ENCODE measurements at regions not wholly inside any gene's neighbourhood (a gene's known extent, or its start where the extent isn't known, plus 50 kb on each side); places are given as distances from the start of the nearest gene placed in this dataset.

DNA sequence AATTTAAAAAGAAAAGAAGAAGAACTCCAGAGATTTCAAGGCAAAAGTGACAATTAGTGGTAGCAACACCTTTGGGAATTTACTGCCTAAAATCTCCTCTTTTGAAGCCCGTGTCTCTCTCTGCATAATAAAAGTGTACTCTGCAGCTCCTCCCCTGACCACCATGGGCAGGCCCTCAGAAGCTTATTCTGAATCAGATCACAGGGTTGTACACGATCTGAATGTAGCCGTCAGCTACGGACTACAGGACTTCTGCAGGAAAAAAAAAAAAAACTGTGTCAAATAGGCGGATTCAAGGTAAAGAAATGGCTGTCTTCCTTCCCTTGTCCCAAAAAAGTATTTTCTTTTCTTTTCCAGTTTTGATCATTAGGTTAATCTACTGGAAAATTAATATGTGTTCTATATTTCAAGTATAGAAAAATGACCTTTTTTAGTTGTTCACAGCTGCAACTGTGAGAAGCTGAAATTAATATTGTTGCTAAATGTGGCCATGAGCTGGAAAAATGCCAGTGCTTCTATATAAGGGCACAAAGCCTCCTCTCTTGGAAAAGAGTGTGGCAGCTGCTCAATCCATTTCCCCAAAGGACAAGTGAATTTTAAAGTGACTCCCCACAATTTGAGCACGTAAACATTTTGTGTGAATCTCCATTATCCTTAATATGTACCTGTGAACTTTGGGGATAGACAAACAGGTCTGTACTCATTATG lies 397.4 kb downstream of the C6orf118 start:
- TF ChIP-seq NFIC (IDR thresholded peaks at IDR 0.05): 0 out of 2 replicates have a peak, but pooled peaks have one; percentile 10
- TF ChIP-seq, protein P1, sequence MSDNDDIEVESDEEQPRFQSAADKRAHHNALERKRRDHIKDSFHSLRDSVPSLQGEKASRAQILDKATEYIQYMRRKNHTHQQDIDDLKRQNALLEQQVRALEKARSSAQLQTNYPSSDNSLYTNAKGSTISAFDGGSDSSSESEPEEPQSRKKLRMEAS (IDR thresholded peaks at IDR 0.05): no peak

DNA sequence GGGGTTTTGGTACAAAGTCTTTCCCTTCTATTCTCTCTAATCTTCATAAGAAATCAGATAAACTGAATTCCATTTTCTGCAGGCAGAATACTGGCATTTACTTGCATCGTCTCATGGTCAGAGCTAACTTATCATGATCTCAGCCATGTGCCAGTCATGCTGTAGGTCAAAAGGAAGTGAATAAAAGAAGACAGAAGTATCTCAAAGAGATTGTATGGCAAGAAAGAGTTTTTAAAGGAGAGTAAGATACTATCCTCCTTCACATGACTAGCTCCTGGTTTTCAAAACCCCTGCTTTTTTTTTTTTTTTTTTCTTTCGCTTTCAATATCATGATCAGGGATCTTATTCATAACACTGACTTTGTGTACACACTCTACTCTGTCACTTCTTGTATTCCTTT lies 398.3 kb downstream of the C6orf118 start:
- TF ChIP-seq FOXM1 (IDR thresholded peaks at IDR 0.05; ENCODE audit: borderline replicate concordance, low read depth) (no peak), RAD21 (IDR thresholded peaks at IDR 0.05; ENCODE audit: low read depth) (no peak), YY1 (IDR thresholded peaks at IDR 0.05; ENCODE audit: low read depth) (no peak), TCF12 (IDR thresholded peaks at IDR 0.05; ENCODE audit: low read depth) (no peak), EGR1 (IDR thresholded peaks at IDR 0.05) (no peak), CREB1 (IDR thresholded peaks at IDR 0.05; ENCODE audit: low read depth) (no peak), EP300 (IDR thresholded peaks at IDR 0.05; ENCODE audit: borderline replicate concordance) (no peak)
- TF ChIP-seq, protein P2, sequence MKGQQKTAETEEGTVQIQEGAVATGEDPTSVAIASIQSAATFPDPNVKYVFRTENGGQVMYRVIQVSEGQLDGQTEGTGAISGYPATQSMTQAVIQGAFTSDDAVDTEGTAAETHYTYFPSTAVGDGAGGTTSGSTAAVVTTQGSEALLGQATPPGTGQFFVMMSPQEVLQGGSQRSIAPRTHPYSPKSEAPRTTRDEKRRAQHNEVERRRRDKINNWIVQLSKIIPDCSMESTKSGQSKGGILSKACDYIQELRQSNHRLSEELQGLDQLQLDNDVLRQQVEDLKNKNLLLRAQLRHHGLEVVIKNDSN (IDR thresholded peaks at IDR 0.05): no peak
- TF ChIP-seq, protein P3, sequence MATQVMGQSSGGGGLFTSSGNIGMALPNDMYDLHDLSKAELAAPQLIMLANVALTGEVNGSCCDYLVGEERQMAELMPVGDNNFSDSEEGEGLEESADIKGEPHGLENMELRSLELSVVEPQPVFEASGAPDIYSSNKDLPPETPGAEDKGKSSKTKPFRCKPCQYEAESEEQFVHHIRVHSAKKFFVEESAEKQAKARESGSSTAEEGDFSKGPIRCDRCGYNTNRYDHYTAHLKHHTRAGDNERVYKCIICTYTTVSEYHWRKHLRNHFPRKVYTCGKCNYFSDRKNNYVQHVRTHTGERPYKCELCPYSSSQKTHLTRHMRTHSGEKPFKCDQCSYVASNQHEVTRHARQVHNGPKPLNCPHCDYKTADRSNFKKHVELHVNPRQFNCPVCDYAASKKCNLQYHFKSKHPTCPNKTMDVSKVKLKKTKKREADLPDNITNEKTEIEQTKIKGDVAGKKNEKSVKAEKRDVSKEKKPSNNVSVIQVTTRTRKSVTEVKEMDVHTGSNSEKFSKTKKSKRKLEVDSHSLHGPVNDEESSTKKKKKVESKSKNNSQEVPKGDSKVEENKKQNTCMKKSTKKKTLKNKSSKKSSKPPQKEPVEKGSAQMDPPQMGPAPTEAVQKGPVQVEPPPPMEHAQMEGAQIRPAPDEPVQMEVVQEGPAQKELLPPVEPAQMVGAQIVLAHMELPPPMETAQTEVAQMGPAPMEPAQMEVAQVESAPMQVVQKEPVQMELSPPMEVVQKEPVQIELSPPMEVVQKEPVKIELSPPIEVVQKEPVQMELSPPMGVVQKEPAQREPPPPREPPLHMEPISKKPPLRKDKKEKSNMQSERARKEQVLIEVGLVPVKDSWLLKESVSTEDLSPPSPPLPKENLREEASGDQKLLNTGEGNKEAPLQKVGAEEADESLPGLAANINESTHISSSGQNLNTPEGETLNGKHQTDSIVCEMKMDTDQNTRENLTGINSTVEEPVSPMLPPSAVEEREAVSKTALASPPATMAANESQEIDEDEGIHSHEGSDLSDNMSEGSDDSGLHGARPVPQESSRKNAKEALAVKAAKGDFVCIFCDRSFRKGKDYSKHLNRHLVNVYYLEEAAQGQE (IDR thresholded peaks at IDR 0.05; ENCODE audit: low read depth): no peak

DNA sequence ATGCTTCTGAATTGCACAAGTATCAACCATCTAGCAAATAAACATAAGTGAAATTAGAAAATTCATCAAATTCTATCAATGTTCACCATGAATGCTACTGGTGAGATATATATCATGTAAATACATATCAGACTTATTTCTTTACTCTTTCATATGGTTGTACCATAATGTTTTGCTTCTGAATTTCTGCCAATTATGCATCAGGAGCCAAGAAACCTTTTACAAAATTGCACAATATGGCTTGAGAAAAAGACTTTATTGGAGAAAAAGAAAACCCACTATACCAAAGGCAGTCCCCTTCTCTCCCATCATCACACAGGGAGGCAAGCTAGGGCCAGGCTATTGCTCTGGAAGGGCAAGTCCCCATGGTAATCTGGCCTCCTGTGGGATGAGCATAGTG lies 402.6 kb downstream of the C6orf118 start:
- TF ChIP-seq, protein P3 (IDR thresholded peaks at IDR 0.05; ENCODE audit: low read depth): no peak
- TF ChIP-seq TCF12 (IDR thresholded peaks at IDR 0.05; ENCODE audit: low read depth) (no peak), EGR1 (IDR thresholded peaks at IDR 0.05) (no peak), TEAD4 (IDR thresholded peaks at IDR 0.05) (no peak), YY1 (IDR thresholded peaks at IDR 0.05; ENCODE audit: low read depth) (no peak)
- TF ChIP-seq, protein P1 (IDR thresholded peaks at IDR 0.05): no peak

DNA sequence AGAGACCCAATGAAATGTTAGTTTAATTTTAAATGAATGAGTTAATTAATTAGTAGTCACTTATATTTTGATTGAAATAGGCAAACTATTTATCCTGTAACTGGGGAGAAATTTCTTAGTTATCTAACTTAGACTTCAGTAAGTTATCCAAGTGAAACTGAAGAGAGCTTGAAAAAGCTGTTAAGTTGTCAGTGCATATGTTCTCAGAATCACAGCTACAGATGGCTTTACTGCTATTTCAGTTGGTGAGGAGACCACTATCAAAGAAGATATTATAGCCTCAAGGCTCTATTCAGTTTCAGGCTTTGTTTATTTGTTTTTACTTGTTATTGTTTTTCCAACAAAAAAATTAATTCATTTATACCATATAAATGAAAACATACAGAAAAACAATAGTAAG lies 404.1 kb downstream of the C6orf118 start:
- no peak for TF ChIP-seq YY1 (IDR thresholded peaks at IDR 0.05; ENCODE audit: low read depth)
- no peak for TF ChIP-seq RAD21 (IDR thresholded peaks at IDR 0.05; ENCODE audit: low read depth)
- no peak for TF ChIP-seq EP300 (IDR thresholded peaks at IDR 0.05; ENCODE audit: borderline replicate concordance)
- no peak for TF ChIP-seq NFIC (IDR thresholded peaks at IDR 0.05)
- no peak for TF ChIP-seq CREB1 (IDR thresholded peaks at IDR 0.05; ENCODE audit: low read depth)
- TF ChIP-seq, protein P2 (IDR thresholded peaks at IDR 0.05): no peak

DNA sequence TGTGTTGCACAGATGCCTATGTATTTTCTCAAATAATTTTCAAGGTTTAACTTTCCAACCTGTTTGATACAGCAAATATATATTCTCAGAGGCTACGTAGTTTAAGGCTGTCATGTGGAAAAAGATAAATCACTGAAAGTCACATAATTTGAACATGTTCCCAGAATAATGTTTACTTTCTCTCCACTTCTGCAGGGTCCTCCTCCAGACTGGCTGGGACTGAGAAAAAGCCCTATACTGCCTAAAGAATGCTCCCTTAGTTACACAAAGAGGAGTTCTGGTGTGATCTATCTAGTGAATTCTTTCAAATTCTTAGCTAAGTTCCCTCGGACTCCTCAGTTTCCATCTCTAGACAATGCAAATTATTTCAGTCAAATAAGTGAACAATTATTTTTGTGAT lies 411.0 kb downstream of the C6orf118 start:
- TF ChIP-seq FOXM1 (IDR thresholded peaks at IDR 0.05; ENCODE audit: borderline replicate concordance, low read depth) (no peak), TEAD4 (IDR thresholded peaks at IDR 0.05) (no peak), TAF1 (IDR thresholded peaks at IDR 0.05; ENCODE audit: low read depth) (no peak), EP300 (IDR thresholded peaks at IDR 0.05; ENCODE audit: borderline replicate concordance) (no peak), CREB1 (IDR thresholded peaks at IDR 0.05; ENCODE audit: low read depth) (no peak), CEBPB (IDR thresholded peaks at IDR 0.05) (no peak)
- TF ChIP-seq, protein P3 (IDR thresholded peaks at IDR 0.05; ENCODE audit: low read depth): no peak
